Activated T-cell treated with anti-CD3 and anti-CD28 coated beads, Interleukin-2, amount 50 U/mL, for 4 hours (primary cell): ENCODE measurements at regions not wholly inside any gene's neighbourhood (a gene's known extent, or its start where the extent isn't known, plus 50 kb on each side); places are given as distances from the start of the nearest gene placed in this dataset.
"Not testable (repeated sequence)": the region's sequence is repeated elsewhere in the genome, so short reads cannot be mapped to it uniquely, and the experiment has no call there.

Experiments used
- ATAC-seq, 2 donors: fragments of 200-7000 bp; cut with Tn5 transposase; one replicate each; pipeline ENCODE4 v1.10.0; 2021
- DNase-seq: peaks from one replicate; pipeline ENCODE4 v3.0.0-alpha.2; 2020
- H3K27me3 Mint-ChIP-seq: one replicate; pipeline ENCODE4 v1.8.0; 2021; ENCODE audit warnings: low read depth, mixed read lengths
- H3K36me3 Mint-ChIP-seq: one replicate; pipeline ENCODE4 v1.8.0; 2022; ENCODE audit warnings: mixed read lengths; ENCODE audit not compliant: insufficient read depth
- H3K4me1 Mint-ChIP-seq: one replicate; pipeline ENCODE4 v1.8.0; 2021; ENCODE audit warnings: low read depth, mixed read lengths
- H3K4me3 Mint-ChIP-seq: one replicate; pipeline ENCODE4 v1.8.0; 2021; ENCODE audit warnings: mild to moderate bottlenecking, moderate library complexity, mixed read lengths
- H3K9me3 Mint-ChIP-seq: one replicate; pipeline ENCODE4 v1.8.0; 2021; ENCODE audit warnings: mixed read lengths

DNA sequence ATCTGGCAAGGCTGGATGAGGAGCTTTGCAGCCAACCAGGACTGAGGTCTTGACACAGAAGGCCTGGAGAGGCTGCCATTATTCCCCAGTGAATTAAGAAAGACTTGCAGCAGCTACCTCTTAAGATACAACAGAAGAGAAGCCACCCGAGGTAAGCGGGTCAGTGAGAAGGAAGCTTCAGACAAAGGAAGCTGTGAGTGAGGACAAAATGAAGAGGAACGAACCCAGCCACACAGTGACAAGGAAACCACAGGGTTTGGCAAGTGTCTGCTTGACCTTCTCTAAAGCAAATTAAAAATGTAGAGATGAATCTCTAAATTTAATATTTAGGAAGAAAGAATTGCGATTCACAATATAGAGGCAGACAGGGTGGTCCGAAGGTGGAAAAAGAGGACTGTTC, 281.8 kb upstream of the FRG1 start:
- H3K4me1 Mint-ChIP-seq, H3K9me3 Mint-ChIP-seq, ATAC-seq, DNase-seq, H3K27me3 Mint-ChIP-seq, H3K4me3 Mint-ChIP-seq, H3K36me3 Mint-ChIP-seq: not testable (repeated sequence)

GRCh38 chr4:189659287-189659686, 281.4 kb upstream of the FRG1 start:
- no peaks in the 10 kb centered on the region for H3K36me3 Mint-ChIP-seq
- no peaks in the 10 kb centered on the region for H3K4me1 Mint-ChIP-seq
- DNase-seq (no peak), ATAC-seq (no peak)
- no peak overlapping the region for H3K4me3 Mint-ChIP-seq
- no peaks in the 10 kb centered on the region for H3K27me3 Mint-ChIP-seq
- no peaks in the 10 kb centered on the region for H3K9me3 Mint-ChIP-seq

- H3K36me3 Mint-ChIP-seq, result no peaks in the 10 kb centered on the region
- H3K4me3 Mint-ChIP-seq, result no peak overlapping the region
- H3K4me1 Mint-ChIP-seq, result no peaks in the 10 kb centered on the region
- ATAC-seq (no peak), DNase-seq (no peak)
- no peaks in the 10 kb centered on the region for H3K9me3 Mint-ChIP-seq
- no peaks in the 10 kb centered on the region for H3K27me3 Mint-ChIP-seq
These were observed 279.8 kb upstream of the FRG1 start for GRCh38 chr4:189660722-189661360.

GRCh38 chr4:189664693-189665250, 275.9 kb upstream of the FRG1 start:
- Mint-ChIP-seq H3K4me1 (no peaks in the 10 kb centered on the region), H3K36me3 (no peaks in the 10 kb centered on the region), H3K4me3 (no peak overlapping the region), H3K9me3 (no peaks in the 10 kb centered on the region), H3K27me3 (no peaks in the 10 kb centered on the region)
- ATAC-seq (no peak), DNase-seq (no peak)

DNA sequence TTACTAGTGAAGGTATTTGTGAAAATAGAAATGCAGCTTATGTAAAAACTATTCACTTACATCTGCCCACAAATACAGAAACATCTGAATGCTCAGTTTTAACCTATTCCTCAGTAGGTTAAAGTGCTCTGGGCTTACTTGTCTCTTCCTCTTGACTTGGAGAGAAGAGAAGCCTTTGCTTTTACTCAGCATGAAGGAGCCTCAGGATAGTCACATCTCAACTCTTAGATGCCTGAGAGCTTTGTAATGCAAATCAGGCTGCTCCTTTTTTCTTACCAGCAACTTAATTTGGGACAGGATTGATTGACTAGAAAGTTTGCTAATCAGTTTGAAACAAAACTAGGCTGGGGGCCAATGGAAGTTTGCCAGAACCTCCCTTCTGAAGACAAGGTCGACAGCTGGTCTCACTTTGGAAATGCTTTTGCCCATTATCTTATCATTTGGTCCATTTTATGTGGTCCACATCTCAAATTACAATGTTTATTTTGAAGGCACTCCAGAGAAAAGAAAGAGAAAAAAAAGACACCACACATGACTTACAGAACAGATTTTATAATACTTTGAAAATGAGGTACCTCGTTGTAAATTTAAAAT, 274.9 kb upstream of the FRG1 start:
- ATAC-seq, DNase-seq, H3K4me3 Mint-ChIP-seq, H3K27me3 Mint-ChIP-seq, H3K36me3 Mint-ChIP-seq, H3K9me3 Mint-ChIP-seq, H3K4me1 Mint-ChIP-seq: not testable (repeated sequence)

GRCh38 chr4:189667386-189667785, 273.3 kb upstream of the FRG1 start:
- not testable (repeated sequence) for H3K27me3 Mint-ChIP-seq, ATAC-seq, H3K4me1 Mint-ChIP-seq, DNase-seq, H3K36me3 Mint-ChIP-seq, H3K4me3 Mint-ChIP-seq, H3K9me3 Mint-ChIP-seq

- not testable (repeated sequence) for ATAC-seq
These were observed 242.9 kb upstream of the FRG1 start for GRCh38 chr4:189697675-189698245.

GRCh38 chr4:189703000-189703399, 237.7 kb upstream of the FRG1 start:
- H3K9me3 Mint-ChIP-seq, DNase-seq, ATAC-seq, H3K4me3 Mint-ChIP-seq, H3K4me1 Mint-ChIP-seq, H3K27me3 Mint-ChIP-seq, H3K36me3 Mint-ChIP-seq: not testable (repeated sequence)

More at GRCh38 chr4:189697675-189698245, 242.9 kb upstream of the FRG1 start:
- H3K27me3 Mint-ChIP-seq, DNase-seq, H3K9me3 Mint-ChIP-seq, H3K36me3 Mint-ChIP-seq, H3K4me3 Mint-ChIP-seq, H3K4me1 Mint-ChIP-seq: not testable (repeated sequence)

- not testable (repeated sequence) for H3K27me3 Mint-ChIP-seq, H3K36me3 Mint-ChIP-seq, H3K4me3 Mint-ChIP-seq, H3K4me1 Mint-ChIP-seq, ATAC-seq, DNase-seq, H3K9me3 Mint-ChIP-seq
These were observed 233.9 kb upstream of the FRG1 start for GRCh38 chr4:189706821-189707220.

- ATAC-seq, H3K4me1 Mint-ChIP-seq, H3K9me3 Mint-ChIP-seq, H3K36me3 Mint-ChIP-seq, H3K27me3 Mint-ChIP-seq, DNase-seq, H3K4me3 Mint-ChIP-seq: not testable (repeated sequence)
These were observed 233.4 kb upstream of the FRG1 start for GRCh38 chr4:189707227-189707626.

GRCh38 chr4:189711956-189712355, 228.7 kb upstream of the FRG1 start:
- H3K9me3 Mint-ChIP-seq, ATAC-seq, H3K4me1 Mint-ChIP-seq, H3K27me3 Mint-ChIP-seq, H3K36me3 Mint-ChIP-seq, DNase-seq, H3K4me3 Mint-ChIP-seq: not testable (repeated sequence)

GRCh38 chr4:189721016-189721993, 219.4 kb upstream of the FRG1 start:
- not testable (repeated sequence) for H3K27me3 Mint-ChIP-seq, H3K4me1 Mint-ChIP-seq, DNase-seq, H3K9me3 Mint-ChIP-seq, ATAC-seq, H3K4me3 Mint-ChIP-seq, H3K36me3 Mint-ChIP-seq

DNA sequence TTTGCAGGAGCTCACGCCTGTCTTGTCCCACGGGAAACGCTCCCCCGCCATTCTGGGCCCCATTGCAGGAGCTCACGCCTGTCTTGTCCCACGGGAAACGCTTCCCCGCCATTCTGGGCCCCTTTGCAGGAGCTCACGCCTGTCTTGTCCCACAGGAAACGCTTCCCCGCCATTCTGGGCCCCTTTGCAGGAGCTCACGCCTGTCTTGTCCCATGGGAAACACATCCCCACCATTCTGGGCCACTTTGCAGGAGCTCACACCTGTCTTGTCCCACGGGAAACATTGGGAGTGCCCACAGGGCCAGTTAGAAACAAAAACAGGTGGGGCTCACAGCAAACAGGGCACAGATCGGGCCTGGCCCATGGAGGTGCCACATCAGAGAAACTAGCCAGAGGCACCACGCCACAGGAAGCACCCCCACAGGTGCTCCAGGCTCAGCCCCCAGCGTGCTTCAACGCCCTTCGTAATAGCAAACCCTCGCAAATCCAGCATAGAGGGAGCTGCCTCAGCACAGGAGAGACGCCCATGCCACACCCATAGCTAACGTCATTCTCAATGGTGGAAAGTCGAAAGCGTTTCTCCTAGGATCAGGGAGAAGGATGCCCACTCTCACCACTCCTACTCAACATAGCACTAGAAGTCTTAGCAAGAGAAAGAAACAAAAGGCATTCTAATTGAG, 218.2 kb upstream of the FRG1 start:
- DNase-seq, H3K36me3 Mint-ChIP-seq, ATAC-seq, H3K9me3 Mint-ChIP-seq, H3K27me3 Mint-ChIP-seq, H3K4me3 Mint-ChIP-seq, H3K4me1 Mint-ChIP-seq: not testable (repeated sequence)
